Activated T-cell treated with anti-CD3 and anti-CD28 coated beads, Interleukin-2, amount 50 U/mL, for 4 hours (primary cell): ENCODE measurements at regions not wholly inside any gene's neighbourhood (a gene's known extent, or its start where the extent isn't known, plus 50 kb on each side); places are given as distances from the start of the nearest gene placed in this dataset.

Experiments used
- ATAC-seq, 2 donors: fragments of 200-7000 bp; cut with Tn5 transposase; one replicate each; pipeline ENCODE4 v1.10.0; 2021
- DNase-seq: peaks from one replicate; pipeline ENCODE4 v3.0.0-alpha.2; 2020
- H3K27me3 Mint-ChIP-seq: one replicate; pipeline ENCODE4 v1.8.0; 2021; ENCODE audit warnings: low read depth, mixed read lengths
- H3K36me3 Mint-ChIP-seq: one replicate; pipeline ENCODE4 v1.8.0; 2022; ENCODE audit warnings: mixed read lengths; ENCODE audit not compliant: insufficient read depth
- H3K4me1 Mint-ChIP-seq: one replicate; pipeline ENCODE4 v1.8.0; 2021; ENCODE audit warnings: low read depth, mixed read lengths
- H3K4me3 Mint-ChIP-seq: one replicate; pipeline ENCODE4 v1.8.0; 2021; ENCODE audit warnings: mild to moderate bottlenecking, moderate library complexity, mixed read lengths
- H3K9me3 Mint-ChIP-seq: one replicate; pipeline ENCODE4 v1.8.0; 2021; ENCODE audit warnings: mixed read lengths

GRCh38 chr2:156647377-156648010, 211.3 kb downstream of the GPD2 start:
- H3K9me3 Mint-ChIP-seq: no peaks in the 10 kb centered on the region
- H3K4me1 Mint-ChIP-seq: no peaks in the 10 kb centered on the region
- no peak for DNase-seq
- no peaks in the 10 kb centered on the region for H3K36me3 Mint-ChIP-seq
- no peak overlapping the region for H3K4me3 Mint-ChIP-seq
- no peak for ATAC-seq
- peaks cover 3% of the 10 kb centered on the region for H3K27me3 Mint-ChIP-seq

GRCh38 chr2:156648522-156648921, 212.3 kb downstream of the GPD2 start:
- Mint-ChIP-seq H3K4me1 (no peaks in the 10 kb centered on the region), H3K4me3 (no peak overlapping the region), H3K27me3 (peaks cover 3% of the 10 kb centered on the region), H3K9me3 (no peaks in the 10 kb centered on the region), H3K36me3 (no peaks in the 10 kb centered on the region)
- DNase-seq (no peak), ATAC-seq (no peak)

GRCh38 chr2:156649596-156649995, 213.4 kb downstream of the GPD2 start:
- H3K4me3 Mint-ChIP-seq: no peak overlapping the region
- H3K36me3 Mint-ChIP-seq: no peaks in the 10 kb centered on the region
- no peak for DNase-seq
- no peak for ATAC-seq
- no peaks in the 10 kb centered on the region for H3K4me1 Mint-ChIP-seq
- peaks cover 3% of the 10 kb centered on the region for H3K27me3 Mint-ChIP-seq
- no peaks in the 10 kb centered on the region for H3K9me3 Mint-ChIP-seq

GRCh38 chr2:156652691-156653090, 216.5 kb downstream of the GPD2 start:
- Mint-ChIP-seq H3K4me1 (no peaks in the 10 kb centered on the region), H3K36me3 (no peaks in the 10 kb centered on the region), H3K9me3 (no peaks in the 10 kb centered on the region), H3K27me3 (peaks cover 3% of the 10 kb centered on the region), H3K4me3 (no peak overlapping the region)
- no peak for ATAC-seq
- no peak for DNase-seq

GRCh38 chr2:156653675-156654074, 217.5 kb downstream of the GPD2 start:
- DNase-seq (no peak), ATAC-seq (no peak)
- no peaks in the 10 kb centered on the region for H3K9me3 Mint-ChIP-seq
- no peaks in the 10 kb centered on the region for H3K36me3 Mint-ChIP-seq
- no peak overlapping the region for H3K4me3 Mint-ChIP-seq
- peaks cover 3% of the 10 kb centered on the region for H3K27me3 Mint-ChIP-seq
- H3K4me1 Mint-ChIP-seq: no peaks in the 10 kb centered on the region

GRCh38 chr2:156657809-156658208, 221.6 kb downstream of the GPD2 start:
- H3K4me3 Mint-ChIP-seq: no peak overlapping the region
- H3K27me3 Mint-ChIP-seq: peaks cover 3% of the 10 kb centered on the region
- H3K4me1 Mint-ChIP-seq: no peaks in the 10 kb centered on the region
- DNase-seq: no peak
- no peak for ATAC-seq
- no peaks in the 10 kb centered on the region for H3K36me3 Mint-ChIP-seq
- no peaks in the 10 kb centered on the region for H3K9me3 Mint-ChIP-seq

- Mint-ChIP-seq H3K36me3 (no peaks in the 10 kb centered on the region), H3K4me3 (no peak overlapping the region), H3K27me3 (peaks cover 3% of the 10 kb centered on the region), H3K4me1 (no peaks in the 10 kb centered on the region), H3K9me3 (no peaks in the 10 kb centered on the region)
- ATAC-seq (no peak), DNase-seq (no peak)
Observed at GRCh38 chr2:156659694-156660093, 223.5 kb downstream of the GPD2 start.

GRCh38 chr2:156663757-156664409, 227.7 kb downstream of the GPD2 start:
- ATAC-seq (no peak), DNase-seq (no peak)
- Mint-ChIP-seq H3K4me3 (peak overlapping the region; percentile 6), H3K4me1 (no peaks in the 10 kb centered on the region), H3K36me3 (no peaks in the 10 kb centered on the region), H3K9me3 (peaks cover 5% of the 10 kb centered on the region), H3K27me3 (no peaks in the 10 kb centered on the region)

GRCh38 chr2:156666130-156666785, 230.1 kb downstream of the GPD2 start:
- ATAC-seq (no peak), DNase-seq (no peak)
- H3K4me1 Mint-ChIP-seq: no peaks in the 10 kb centered on the region
- no peak overlapping the region for H3K4me3 Mint-ChIP-seq
- H3K9me3 Mint-ChIP-seq: peaks cover 9% of the 10 kb centered on the region
- H3K27me3 Mint-ChIP-seq: peaks cover 2% of the 10 kb centered on the region
- no peaks in the 10 kb centered on the region for H3K36me3 Mint-ChIP-seq

- Mint-ChIP-seq H3K27me3 (peaks cover 6% of the 10 kb centered on the region), H3K9me3 (peaks cover 9% of the 10 kb centered on the region), H3K4me1 (no peaks in the 10 kb centered on the region), H3K4me3 (no peak overlapping the region), H3K36me3 (no peaks in the 10 kb centered on the region)
- DNase-seq: no peak
- ATAC-seq: no peak
Observed at GRCh38 chr2:156670104-156670503, 233.9 kb downstream of the GPD2 start.

- Mint-ChIP-seq H3K9me3 (peaks cover 9% of the 10 kb centered on the region), H3K27me3 (peaks cover 6% of the 10 kb centered on the region), H3K36me3 (no peaks in the 10 kb centered on the region), H3K4me1 (no peaks in the 10 kb centered on the region), H3K4me3 (no peak overlapping the region)
- ATAC-seq (no peak), DNase-seq (no peak)
Observed at GRCh38 chr2:156671706-156672361, 235.7 kb downstream of the GPD2 start.

GRCh38 chr2:156672556-156673332, 236.6 kb downstream of the GPD2 start:
- Mint-ChIP-seq H3K9me3 (peaks cover 9% of the 10 kb centered on the region), H3K27me3 (peaks cover 6% of the 10 kb centered on the region), H3K36me3 (no peaks in the 10 kb centered on the region), H3K4me3 (no peak overlapping the region), H3K4me1 (no peaks in the 10 kb centered on the region)
- no peak for DNase-seq
- no peak for ATAC-seq

- Mint-ChIP-seq H3K36me3 (no peaks in the 10 kb centered on the region), H3K4me1 (no peaks in the 10 kb centered on the region), H3K9me3 (peaks cover 9% of the 10 kb centered on the region), H3K4me3 (no peak overlapping the region), H3K27me3 (peaks cover 6% of the 10 kb centered on the region)
- ATAC-seq (no peak), DNase-seq (no peak)
Observed at GRCh38 chr2:156673333-156673615, 237.1 kb downstream of the GPD2 start.

- DNase-seq: no peak
- Mint-ChIP-seq H3K4me1 (no peaks in the 10 kb centered on the region), H3K9me3 (peaks cover 4% of the 10 kb centered on the region), H3K36me3 (no peaks in the 10 kb centered on the region), H3K27me3 (peaks cover 6% of the 10 kb centered on the region), H3K4me3 (no peak overlapping the region)
- no peak for ATAC-seq
Observed at GRCh38 chr2:156673981-156674380, 237.8 kb downstream of the GPD2 start.
